ENCODE measurements at regions not wholly inside any gene's neighbourhood (a gene's known extent, or its start where the extent isn't known, plus 50 kb on each side); places are given as distances from the start of the nearest gene placed in this dataset.
A peak's percentile ranks its signal among the peaks of the same experiment; 100 is the strongest.

DNA sequence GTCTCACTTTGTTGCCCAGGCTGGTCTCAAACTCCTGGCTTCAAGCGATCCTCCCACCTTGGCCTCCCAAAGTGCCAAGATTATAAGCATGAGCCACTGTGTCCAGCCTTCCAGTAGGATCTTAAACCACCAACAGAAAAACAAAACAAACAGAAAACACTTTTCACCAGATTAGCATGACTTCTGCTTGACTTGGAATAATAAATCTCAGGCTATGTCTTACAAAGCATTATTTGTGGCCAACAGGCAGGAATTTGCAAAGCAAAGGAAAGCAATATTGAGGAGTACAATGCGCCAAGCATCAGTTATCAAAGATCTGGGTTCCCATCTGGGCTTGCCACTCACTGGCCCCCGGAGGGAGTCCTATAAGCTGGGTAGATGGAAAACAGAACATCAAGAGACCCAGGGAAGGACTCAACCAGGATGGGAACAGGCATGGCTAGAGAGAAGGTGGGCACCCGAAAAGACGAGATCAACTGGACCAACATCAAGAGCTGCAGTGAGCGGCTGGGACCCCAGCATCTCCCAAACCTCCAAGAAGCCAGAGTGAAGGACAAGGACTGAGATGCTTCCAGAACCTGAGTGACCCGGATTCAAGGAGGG lies 101.2 kb downstream of the TMEM30B start:
- Histone ChIP-seq H3K9me3 (ENCODE audit: severe bottlenecking) (no peaks in the 10 kb centered on the region), H3K4me1 (ENCODE audit: insufficient read depth, poor library complexity, severe bottlenecking) (peaks cover 42% of the 10 kb centered on the region), H3K27ac (ENCODE audit: poor library complexity, severe bottlenecking) (peak overlapping the region; percentile 96), H3K4me3 (ENCODE audit: severe bottlenecking) (no peak overlapping the region), H3K27me3 (ENCODE audit: insufficient read depth, poor library complexity, severe bottlenecking) (no peaks in the 10 kb centered on the region), H3K36me3 (ENCODE audit: low read depth) (no peaks in the 10 kb centered on the region)
- DNase-seq (ENCODE audit: low spot score) (no peak), ATAC-seq (ENCODE audit: low read depth) (no peak)
- TF ChIP-seq, protein P1, sequence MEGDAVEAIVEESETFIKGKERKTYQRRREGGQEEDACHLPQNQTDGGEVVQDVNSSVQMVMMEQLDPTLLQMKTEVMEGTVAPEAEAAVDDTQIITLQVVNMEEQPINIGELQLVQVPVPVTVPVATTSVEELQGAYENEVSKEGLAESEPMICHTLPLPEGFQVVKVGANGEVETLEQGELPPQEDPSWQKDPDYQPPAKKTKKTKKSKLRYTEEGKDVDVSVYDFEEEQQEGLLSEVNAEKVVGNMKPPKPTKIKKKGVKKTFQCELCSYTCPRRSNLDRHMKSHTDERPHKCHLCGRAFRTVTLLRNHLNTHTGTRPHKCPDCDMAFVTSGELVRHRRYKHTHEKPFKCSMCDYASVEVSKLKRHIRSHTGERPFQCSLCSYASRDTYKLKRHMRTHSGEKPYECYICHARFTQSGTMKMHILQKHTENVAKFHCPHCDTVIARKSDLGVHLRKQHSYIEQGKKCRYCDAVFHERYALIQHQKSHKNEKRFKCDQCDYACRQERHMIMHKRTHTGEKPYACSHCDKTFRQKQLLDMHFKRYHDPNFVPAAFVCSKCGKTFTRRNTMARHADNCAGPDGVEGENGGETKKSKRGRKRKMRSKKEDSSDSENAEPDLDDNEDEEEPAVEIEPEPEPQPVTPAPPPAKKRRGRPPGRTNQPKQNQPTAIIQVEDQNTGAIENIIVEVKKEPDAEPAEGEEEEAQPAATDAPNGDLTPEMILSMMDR (IDR thresholded peaks at IDR 0.05; ENCODE audit: poor library complexity, severe bottlenecking) = no peak

DNA sequence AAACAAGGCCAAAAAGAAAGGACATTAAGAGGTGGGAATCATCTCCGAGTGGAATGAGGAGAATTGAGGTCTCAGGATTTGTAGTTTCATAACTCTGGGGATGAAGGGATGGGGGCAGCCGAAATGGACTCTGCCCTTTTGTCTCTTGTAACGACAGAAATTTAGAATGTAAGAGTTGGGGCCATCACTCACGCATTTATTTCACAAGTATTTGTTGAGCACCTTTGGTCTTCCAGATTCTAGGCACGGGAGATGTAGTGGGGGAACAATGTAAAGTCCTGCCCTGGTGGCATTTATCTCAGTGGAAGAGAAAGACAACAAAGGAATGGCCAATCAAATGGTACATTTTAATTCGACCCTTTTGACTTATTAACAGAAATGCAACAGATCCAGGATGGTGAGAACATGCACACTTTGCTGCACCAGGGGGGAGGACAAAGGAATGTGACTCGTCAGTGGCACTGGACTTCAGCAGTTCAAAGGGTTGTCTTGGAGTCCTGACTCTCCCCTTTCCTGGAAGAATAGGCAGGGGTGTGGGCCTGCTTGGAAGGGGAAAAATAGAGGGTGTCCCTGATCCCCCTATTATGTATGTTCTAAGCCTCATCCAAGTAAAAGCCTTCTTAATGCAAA lies 102.0 kb downstream of the TMEM30B start:
- no peaks in the 10 kb centered on the region for H3K36me3 ChIP-seq (ENCODE audit: low read depth)
- H3K9me3 ChIP-seq (ENCODE audit: severe bottlenecking) = no peaks in the 10 kb centered on the region
- DNase-seq (ENCODE audit: low spot score) = no peak
- TF ChIP-seq, protein P1 (IDR thresholded peaks at IDR 0.05; ENCODE audit: poor library complexity, severe bottlenecking) = no peak
- no peaks in the 10 kb centered on the region for H3K27me3 ChIP-seq (ENCODE audit: insufficient read depth, poor library complexity, severe bottlenecking)
- peaks cover 43% of the 10 kb centered on the region for H3K4me1 ChIP-seq (ENCODE audit: insufficient read depth, poor library complexity, severe bottlenecking)
- peak overlapping the region; percentile 96 for H3K27ac ChIP-seq (ENCODE audit: poor library complexity, severe bottlenecking)
- ATAC-seq (ENCODE audit: low read depth) = no peak
- no peak overlapping the region for H3K4me3 ChIP-seq (ENCODE audit: severe bottlenecking)

DNA sequence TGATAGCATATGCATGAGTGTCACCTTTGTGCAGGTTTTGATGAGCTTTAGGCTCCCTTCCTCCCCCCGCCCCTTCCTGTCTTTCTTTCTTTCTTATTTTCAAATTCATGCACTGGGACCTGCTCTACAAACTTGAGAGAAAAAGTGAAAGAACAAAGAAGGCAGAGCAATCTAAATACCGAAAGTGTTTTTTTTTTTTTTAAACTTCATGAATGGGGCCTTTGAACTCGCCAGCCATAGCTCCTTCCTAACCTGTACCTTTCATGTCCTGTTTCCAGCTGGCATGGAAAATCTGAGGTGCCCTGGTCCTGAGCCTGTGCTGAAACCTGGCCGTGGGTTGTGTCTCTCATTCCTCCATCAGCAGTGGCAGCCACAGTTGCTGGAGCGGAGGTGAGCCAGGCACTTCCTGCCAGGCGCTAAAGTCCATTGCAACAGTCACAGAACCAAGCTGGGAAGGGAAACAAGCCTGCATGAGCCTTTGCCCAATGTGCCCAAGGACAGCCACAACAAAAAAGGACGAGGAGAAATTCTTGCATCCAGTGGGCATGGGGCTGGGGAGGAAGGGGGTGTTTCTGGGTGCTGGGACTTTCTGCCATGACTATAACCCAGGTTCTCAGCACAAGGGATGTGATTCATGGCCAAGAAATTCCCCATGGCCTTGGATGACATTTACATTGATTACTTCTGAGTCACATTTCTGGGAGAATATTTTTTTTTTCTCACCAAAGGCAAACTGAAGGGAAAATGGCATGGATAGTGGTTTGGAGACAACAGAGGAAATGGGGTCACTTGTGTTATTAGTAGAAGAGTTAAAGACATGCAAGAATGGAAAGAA lies 102.7 kb downstream of the TMEM30B start:
- DNase-seq (ENCODE audit: low spot score) (peak; percentile 84), ATAC-seq (ENCODE audit: low read depth) (peak; percentile 89)
- peaks cover 36% of the 10 kb centered on the region for H3K4me1 ChIP-seq (ENCODE audit: insufficient read depth, poor library complexity, severe bottlenecking)
- H3K27me3 ChIP-seq (ENCODE audit: insufficient read depth, poor library complexity, severe bottlenecking) = no peaks in the 10 kb centered on the region
- no peaks in the 10 kb centered on the region for H3K36me3 ChIP-seq (ENCODE audit: low read depth)
- no peaks in the 10 kb centered on the region for H3K9me3 ChIP-seq (ENCODE audit: severe bottlenecking)
- H3K27ac ChIP-seq (ENCODE audit: poor library complexity, severe bottlenecking) = peak overlapping the region; percentile 96
- H3K4me3 ChIP-seq (ENCODE audit: severe bottlenecking) = no peak overlapping the region
- TF ChIP-seq, protein P1 (IDR thresholded peaks at IDR 0.05; ENCODE audit: poor library complexity, severe bottlenecking) = no peak

DNA sequence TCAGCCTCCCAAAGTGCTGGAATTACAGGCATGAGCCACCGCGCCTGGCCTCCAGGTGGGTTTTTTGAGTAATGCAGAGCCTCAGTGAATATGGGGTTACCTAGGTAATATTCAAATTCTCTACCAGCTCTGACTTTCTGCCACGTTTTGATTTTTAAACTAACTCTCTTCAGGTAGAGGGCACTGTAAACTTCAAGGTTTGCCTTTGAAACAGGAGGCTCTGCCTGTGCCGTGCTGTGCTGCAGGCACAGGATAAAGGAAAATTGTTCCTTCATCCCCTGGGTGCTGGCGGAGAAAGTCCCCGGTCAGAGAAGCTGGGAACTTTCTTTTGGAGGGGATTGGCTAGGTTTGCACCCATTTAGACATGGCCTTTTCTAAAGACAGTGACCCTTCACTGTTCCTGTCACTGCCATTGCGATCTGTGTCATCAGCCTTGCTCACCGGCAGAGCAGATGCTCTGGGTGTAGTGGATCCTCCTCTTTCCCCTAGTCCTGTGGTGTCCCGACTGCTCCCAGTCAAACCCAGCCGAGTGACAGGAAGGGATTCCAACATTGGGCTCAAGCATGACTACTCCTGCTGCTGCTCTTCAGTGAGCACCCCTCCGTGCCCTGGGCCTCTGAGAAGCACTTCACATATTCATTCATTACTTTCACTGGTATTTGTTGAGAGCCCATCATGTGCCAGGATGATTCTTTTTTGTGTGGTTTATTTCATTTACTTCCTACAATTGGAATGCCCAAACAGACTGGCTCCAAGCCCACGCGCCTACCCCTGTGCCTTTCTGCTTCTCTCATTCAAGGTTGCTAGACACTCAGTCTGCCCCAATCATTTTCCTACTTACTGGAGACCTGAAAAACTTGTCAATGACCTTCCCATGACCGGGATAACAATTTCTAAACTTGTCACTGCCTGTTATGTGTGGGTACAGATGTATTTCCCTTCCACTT lies 103.6 kb downstream of the TMEM30B start:
- H3K27ac ChIP-seq (ENCODE audit: poor library complexity, severe bottlenecking) = peak overlapping the region; percentile 96
- ATAC-seq (ENCODE audit: low read depth) (no peak), DNase-seq (ENCODE audit: low spot score) (no peak)
- no peaks in the 10 kb centered on the region for H3K9me3 ChIP-seq (ENCODE audit: severe bottlenecking)
- peaks cover 34% of the 10 kb centered on the region for H3K4me1 ChIP-seq (ENCODE audit: insufficient read depth, poor library complexity, severe bottlenecking)
- TF ChIP-seq, protein P1 (IDR thresholded peaks at IDR 0.05; ENCODE audit: poor library complexity, severe bottlenecking) = no peak
- H3K36me3 ChIP-seq (ENCODE audit: low read depth) = no peaks in the 10 kb centered on the region
- H3K4me3 ChIP-seq (ENCODE audit: severe bottlenecking) = no peak overlapping the region
- H3K27me3 ChIP-seq (ENCODE audit: insufficient read depth, poor library complexity, severe bottlenecking) = no peaks in the 10 kb centered on the region

All from RWPE2 (cell line).